Cardiac muscle cell (in vitro differentiated cells and primary cell): ENCODE measurements at regions not wholly inside any gene's neighbourhood (a gene's known extent, or its start where the extent isn't known, plus 50 kb on each side); places are given as distances from the start of the nearest gene placed in this dataset.

Source experiments
- DNase-seq, 2 donors: peaks; one replicate each; pipeline versions ENCODE4 v3.0.0 to v3.0.0-alpha.2; 2010 to 2017; ENCODE audit warnings: low read depth in 1 of 2, low spot score in 1 of 2
- H3K27ac ChIP-seq: fragments of 200-600 bp; sonication (generic); 2 replicates; pipeline ENCODE4 v1.5.1; 2016
- H3K27me3 ChIP-seq: fragments of 200-600 bp; sonication (generic); 2 replicates; pipeline ENCODE4 v1.6.0; 2016; ENCODE audit warnings: control low read depth
- H3K36me3 ChIP-seq: fragments of 200-600 bp; sonication (generic); 2 replicates; pipeline ENCODE4 v1.5.1; 2016; ENCODE audit warnings: control low read depth
- H3K4me1 ChIP-seq: fragments of 200-600 bp; sonication (generic); 2 replicates; pipeline ENCODE4 v1.8.1; 2017; ENCODE audit warnings: low read depth, mild to moderate bottlenecking, mixed run types
- H3K4me3 ChIP-seq: fragments of 200-600 bp; sonication (generic); 2 replicates; pipeline ENCODE4 v1.5.1; 2016; ENCODE audit warnings: mild to moderate bottlenecking
- H3K9me3 ChIP-seq: fragments of 200-600 bp; sonication (generic); 2 replicates; pipeline ENCODE4 v1.5.1; 2017; ENCODE audit warnings: low read depth, mild to moderate bottlenecking, control low read depth
- CTCF ChIP-seq: IDR thresholded peaks from 2 replicates; pipeline ENCODE4 v1.5.1; 2012; ENCODE audit warnings: low read depth, mild to moderate bottlenecking, low read length

GRCh38 chr11:28981381-28981780 is 873.2 kb downstream of the METTL15 start:
- no peaks in the 10 kb centered on the region for H3K9me3 ChIP-seq
- H3K27me3 ChIP-seq: no peaks in the 10 kb centered on the region
- H3K27ac ChIP-seq: no peak overlapping the region
- no peaks in the 10 kb centered on the region for H3K36me3 ChIP-seq
- H3K4me3 ChIP-seq: no peak overlapping the region
- no peak for TF ChIP-seq CTCF
- DNase-seq: peak in 1 of 2 donors; percentile 48
- H3K4me1 ChIP-seq: no peaks in the 10 kb centered on the region

- no peak for DNase-seq
- no peak for TF ChIP-seq CTCF
These were observed 868.6 kb downstream of the METTL15 start for GRCh38 chr11:28976801-28977145.

GRCh38 chr11:28976012-28976800 is 868.0 kb downstream of the METTL15 start:
- Histone ChIP-seq H3K4me1 (no peaks in the 10 kb centered on the region), H3K27ac (no peak overlapping the region), H3K4me3 (no peak overlapping the region), H3K36me3 (no peaks in the 10 kb centered on the region), H3K9me3 (no peaks in the 10 kb centered on the region), H3K27me3 (no peaks in the 10 kb centered on the region)
- no peak for DNase-seq
- no peak for TF ChIP-seq CTCF

More at GRCh38 chr11:28976801-28977145, 868.6 kb downstream of the METTL15 start:
- no peaks in the 10 kb centered on the region for H3K4me1 ChIP-seq
- no peaks in the 10 kb centered on the region for H3K9me3 ChIP-seq
- no peak overlapping the region for H3K4me3 ChIP-seq
- H3K27ac ChIP-seq: no peak overlapping the region
- H3K36me3 ChIP-seq: no peaks in the 10 kb centered on the region
- H3K27me3 ChIP-seq: no peaks in the 10 kb centered on the region

- no peak overlapping the region for H3K27ac ChIP-seq
- H3K4me3 ChIP-seq: no peak overlapping the region
- no peaks in the 10 kb centered on the region for H3K9me3 ChIP-seq
- no peaks in the 10 kb centered on the region for H3K36me3 ChIP-seq
- H3K4me1 ChIP-seq: no peaks in the 10 kb centered on the region
- no peak for DNase-seq
- no peak for TF ChIP-seq CTCF
- no peaks in the 10 kb centered on the region for H3K27me3 ChIP-seq
These were observed 861.6 kb downstream of the METTL15 start for GRCh38 chr11:28969832-28970231.

- no peak for TF ChIP-seq CTCF
These were observed 858.8 kb downstream of the METTL15 start for GRCh38 chr11:28966951-28967350.

More at GRCh38 chr11:28966951-28967350, 858.8 kb downstream of the METTL15 start:
- no peaks in the 10 kb centered on the region for H3K4me1 ChIP-seq
- no peaks in the 10 kb centered on the region for H3K36me3 ChIP-seq
- H3K9me3 ChIP-seq: no peaks in the 10 kb centered on the region
- no peak overlapping the region for H3K4me3 ChIP-seq
- no peak for DNase-seq
- no peaks in the 10 kb centered on the region for H3K27me3 ChIP-seq
- no peak overlapping the region for H3K27ac ChIP-seq
